OCI-M1 (cell line): ENCODE measurements at regions not wholly inside any gene's neighbourhood (a gene's known extent, or its start where the extent isn't known, plus 50 kb on each side); places are given as distances from the start of the nearest gene placed in this dataset.
"Not testable (repeated sequence)": the region's sequence is repeated elsewhere in the genome, so short reads cannot be mapped to it uniquely, and the experiment has no call there.

Experiments
- DNase-seq: peaks from one replicate; lab custom pipeline; 2025; lab: John Stamatoyannopoulos, UW

- DNase-seq = no peak
Measured at GRCh38 chr11:110873975-110874374, 161.7 kb upstream of the ARHGAP20 start.

GRCh38 chr11:110870816-110871522 is 158.7 kb upstream of the ARHGAP20 start:
- peak; percentile 36 for DNase-seq

- no peak for DNase-seq
Measured at GRCh38 chr11:110867951-110868350, 155.7 kb upstream of the ARHGAP20 start.

- no peak for DNase-seq
Measured at GRCh38 chr11:110866081-110866480, 153.8 kb upstream of the ARHGAP20 start.

- DNase-seq = no peak
Measured at GRCh38 chr11:110862407-110862806, 150.2 kb upstream of the ARHGAP20 start.

- no peak for DNase-seq
Measured at GRCh38 chr11:110860461-110860860, 148.2 kb upstream of the ARHGAP20 start.

GRCh38 chr11:110859998-110860397 is 147.8 kb upstream of the ARHGAP20 start:
- no peak for DNase-seq

- DNase-seq = no peak
Measured at GRCh38 chr11:110859240-110859840, 147.1 kb upstream of the ARHGAP20 start.

- DNase-seq = no peak
Measured at GRCh38 chr11:110858547-110858921, 146.3 kb upstream of the ARHGAP20 start.

GRCh38 chr11:110857892-110858546 is 145.8 kb upstream of the ARHGAP20 start:
- DNase-seq = no peak

- no peak for DNase-seq
Measured at GRCh38 chr11:110856996-110857812, 145.0 kb upstream of the ARHGAP20 start.

- DNase-seq = no peak
Measured at GRCh38 chr11:110856340-110856739, 144.1 kb upstream of the ARHGAP20 start.

- DNase-seq = no peak
Measured at GRCh38 chr11:110855191-110855590, 143.0 kb upstream of the ARHGAP20 start.

- DNase-seq = no peak
Measured at GRCh38 chr11:110852921-110853490, 140.8 kb upstream of the ARHGAP20 start.

- DNase-seq = no peak
Measured at GRCh38 chr11:110850846-110851245, 138.6 kb upstream of the ARHGAP20 start.

- DNase-seq = not testable (repeated sequence)
Measured at GRCh38 chr11:110843053-110843452, 130.8 kb upstream of the ARHGAP20 start.

- DNase-seq = no peak
Measured at GRCh38 chr11:110838808-110839207, 126.6 kb upstream of the ARHGAP20 start.

- DNase-seq = peak; percentile 55
Measured at GRCh38 chr11:110837603-110838002, 125.4 kb upstream of the ARHGAP20 start.

GRCh38 chr11:110835106-110835505 is 122.9 kb upstream of the ARHGAP20 start:
- DNase-seq = peak; percentile 25

- DNase-seq = no peak
Measured at GRCh38 chr11:110833033-110833484, 120.8 kb upstream of the ARHGAP20 start.

GRCh38 chr11:110832539-110832938 is 120.3 kb upstream of the ARHGAP20 start:
- no peak for DNase-seq

GRCh38 chr11:110832080-110832479 is 119.8 kb upstream of the ARHGAP20 start:
- no peak for DNase-seq
